Peyer's patch (tissue), 4 donors: ENCODE measurements at regions not wholly inside any gene's neighbourhood (a gene's known extent, or its start where the extent isn't known, plus 50 kb on each side); places are given as distances from the start of the nearest gene placed in this dataset.
A peak's percentile ranks its signal among the peaks of the same experiment; 100 is the strongest.

Experiments
- DNase-seq, 3 donors: peaks; one replicate each; pipeline ENCODE4 v3.0.0-alpha.2; 2017 to 2019
- H3K27ac ChIP-seq, 4 donors: fragments of 200-600 bp; sonication (generic); one replicate each; pipeline ENCODE4 v1.5.1; 2016 to 2019
- H3K27me3 ChIP-seq, 2 donors: fragments of 200-600 bp; sonication (generic); one replicate each; pipeline ENCODE4 v1.5.1; 2019
- H3K36me3 ChIP-seq, 3 donors: fragments of 200-600 bp; sonication (generic); one replicate each; pipeline ENCODE4 v1.5.1; 2016 to 2019
- H3K4me1 ChIP-seq, 4 donors: fragments of 200-600 bp; sonication (generic); one replicate each; pipeline ENCODE4 v1.5.1; 2016 to 2019
- H3K4me3 ChIP-seq, 4 donors: fragments of 200-600 bp; sonication (generic); 1 replicate in 3 of 4; 2 replicates in 1 of 4; pipeline ENCODE4 v1.5.1; 2016 to 2019; ENCODE audit warnings: mild to moderate bottlenecking in 1 of 4
- H3K9me3 ChIP-seq, 4 donors: fragments of 200-600 bp; sonication (generic); one replicate each; pipeline ENCODE4 v1.5.1; 2016 to 2019; ENCODE audit warnings: mild to moderate bottlenecking in 1 of 4
- CTCF ChIP-seq, 6 experiments: fragments of 450-650 bp in 4 of 6; fragments of 200-600 bp in 2 of 6; sonication (generic) in 1 of 6; IDR thresholded peaks; one replicate each; pipeline ENCODE4 v1.5.1; 2017 to 2019; ENCODE audit warnings: antibody characterized with exemption in 6 of 6, mild to moderate bottlenecking in 3 of 6, moderate library complexity in 1 of 6
- POLR2A ChIP-seq, 2 donors: fragments of 450-650 bp; IDR thresholded peaks; one replicate each; pipeline ENCODE4 v1.5.1; 2017; ENCODE audit warnings: antibody characterized with exemption in 2 of 2, mild to moderate bottlenecking in 2 of 2, moderate library complexity in 2 of 2

- H3K4me3 ChIP-seq: no peak overlapping the region
- peak in 2 of 3 donors; percentile 64 to 68 for DNase-seq
- no peak for TF ChIP-seq POLR2A (IDR thresholded peaks at IDR 0.05)
- TF ChIP-seq CTCF (IDR thresholded peaks at IDR 0.05): no peak
- no peaks in the 10 kb centered on the region for H3K27me3 ChIP-seq
- no peak overlapping the region for H3K27ac ChIP-seq
- H3K9me3 ChIP-seq: no peaks in the 10 kb centered on the region
- H3K36me3 ChIP-seq: no peaks in the 10 kb centered on the region
- peaks cover 0 to 9% (median 3%) of the 10 kb centered on the region in 4 donors for H3K4me1 ChIP-seq
Observed at GRCh38 chr16:49179714-49180330, 101.8 kb downstream of the CBLN1 start.

- Histone ChIP-seq H3K27ac (no peak overlapping the region), H3K4me1 (no peaks in the 10 kb centered on the region), H3K27me3 (no peaks in the 10 kb centered on the region), H3K36me3 (no peaks in the 10 kb centered on the region), H3K4me3 (no peak overlapping the region), H3K9me3 (no peaks in the 10 kb centered on the region)
- no peak for TF ChIP-seq POLR2A (IDR thresholded peaks at IDR 0.05)
- DNase-seq: no peak
Observed at GRCh38 chr16:49168126-49168525, 113.5 kb downstream of the CBLN1 start.

- Histone ChIP-seq H3K36me3 (no peaks in the 10 kb centered on the region), H3K9me3 (no peaks in the 10 kb centered on the region), H3K4me3 (no peak overlapping the region), H3K4me1 (no peaks in the 10 kb centered on the region), H3K27me3 (no peaks in the 10 kb centered on the region), H3K27ac (no peak overlapping the region)
- TF ChIP-seq POLR2A (IDR thresholded peaks at IDR 0.05): no peak
- no peak for TF ChIP-seq CTCF (IDR thresholded peaks at IDR 0.05)
- no peak for DNase-seq
Observed at GRCh38 chr16:49165025-49165424, 116.6 kb downstream of the CBLN1 start.

GRCh38 chr16:49161191-49161590 is 120.4 kb downstream of the CBLN1 start:
- TF ChIP-seq POLR2A (IDR thresholded peaks at IDR 0.05) (no peak), CTCF (IDR thresholded peaks at IDR 0.05) (no peak)
- H3K27me3 ChIP-seq: no peaks in the 10 kb centered on the region
- H3K9me3 ChIP-seq: no peaks in the 10 kb centered on the region
- DNase-seq: no peak
- H3K4me1 ChIP-seq: no peaks in the 10 kb centered on the region
- H3K36me3 ChIP-seq: no peaks in the 10 kb centered on the region
- no peak overlapping the region for H3K27ac ChIP-seq
- H3K4me3 ChIP-seq: no peak overlapping the region

GRCh38 chr16:49158029-49158642 is 123.5 kb downstream of the CBLN1 start:
- no peaks in the 10 kb centered on the region for H3K27me3 ChIP-seq
- no peaks in the 10 kb centered on the region for H3K4me1 ChIP-seq
- TF ChIP-seq POLR2A (IDR thresholded peaks at IDR 0.05): no peak
- TF ChIP-seq CTCF (IDR thresholded peaks at IDR 0.05): no peak
- no peak overlapping the region for H3K4me3 ChIP-seq
- no peaks in the 10 kb centered on the region for H3K9me3 ChIP-seq
- no peak overlapping the region for H3K27ac ChIP-seq
- DNase-seq: no peak
- H3K36me3 ChIP-seq: no peaks in the 10 kb centered on the region

GRCh38 chr16:49150341-49150740 is 131.3 kb downstream of the CBLN1 start:
- no peaks in the 10 kb centered on the region for H3K9me3 ChIP-seq
- no peak for DNase-seq
- no peak overlapping the region for H3K4me3 ChIP-seq
- H3K27ac ChIP-seq: no peak overlapping the region
- H3K36me3 ChIP-seq: no peaks in the 10 kb centered on the region
- H3K27me3 ChIP-seq: no peaks in the 10 kb centered on the region
- TF ChIP-seq CTCF (IDR thresholded peaks at IDR 0.05) (no peak), POLR2A (IDR thresholded peaks at IDR 0.05) (no peak)
- no peaks in the 10 kb centered on the region for H3K4me1 ChIP-seq
